Skin epidermis (tissue), 12 donors: ENCODE measurements at regions not wholly inside any gene's neighbourhood (a gene's known extent, or its start where the extent isn't known, plus 50 kb on each side); places are given as distances from the start of the nearest gene placed in this dataset.
"Not testable (repeated sequence)": the region's sequence is repeated elsewhere in the genome, so short reads cannot be mapped to it uniquely, and the experiment has no call there.

ENCODE experiments used
- H3K27ac ChIP-seq, 21 experiments: fragments of 200-600 bp; sonication (generic) in 11 of 21; one replicate each; pipeline ENCODE4 v1.5.0; 2020; ENCODE audit warnings: mild to moderate bottlenecking in 3 of 21, inconsistent platforms in 2 of 21, moderate library complexity in 2 of 21
- H3K4me3 ChIP-seq, 7 experiments: fragments of 200-600 bp; sonication (generic) in 2 of 7; one replicate each; pipeline ENCODE4 v1.5.0; 2020; ENCODE audit warnings: inconsistent platforms in 2 of 7, mild to moderate bottlenecking in 2 of 7, moderate library complexity in 1 of 7

- no peak overlapping the region for H3K4me3 ChIP-seq
- H3K27ac ChIP-seq: no peak overlapping the region
Measured at GRCh38 chr6:79396625-79397024, 140.6 kb downstream of the LCA5 start.

DNA sequence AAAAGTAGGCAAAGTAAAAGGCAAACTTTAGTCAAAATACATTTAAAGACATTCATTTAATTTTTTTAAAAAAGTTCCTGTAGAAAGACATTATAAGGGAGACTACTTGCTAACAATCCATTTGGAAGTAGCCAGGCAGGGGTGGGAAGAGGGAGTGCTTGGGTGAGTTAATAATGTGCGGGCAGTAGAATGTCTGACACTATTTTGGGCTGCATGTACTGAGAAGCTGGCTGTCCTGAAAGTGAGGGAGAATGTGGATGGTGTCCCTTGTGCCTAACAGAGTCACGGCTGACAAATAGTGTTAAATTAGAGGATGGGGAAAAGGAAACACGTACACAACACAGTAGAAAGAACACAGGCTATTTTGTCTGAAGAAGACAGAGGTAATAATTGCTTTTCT, 142.5 kb downstream of the LCA5 start:
- Histone ChIP-seq H3K27ac (no peak overlapping the region), H3K4me3 (no peak overlapping the region)

DNA sequence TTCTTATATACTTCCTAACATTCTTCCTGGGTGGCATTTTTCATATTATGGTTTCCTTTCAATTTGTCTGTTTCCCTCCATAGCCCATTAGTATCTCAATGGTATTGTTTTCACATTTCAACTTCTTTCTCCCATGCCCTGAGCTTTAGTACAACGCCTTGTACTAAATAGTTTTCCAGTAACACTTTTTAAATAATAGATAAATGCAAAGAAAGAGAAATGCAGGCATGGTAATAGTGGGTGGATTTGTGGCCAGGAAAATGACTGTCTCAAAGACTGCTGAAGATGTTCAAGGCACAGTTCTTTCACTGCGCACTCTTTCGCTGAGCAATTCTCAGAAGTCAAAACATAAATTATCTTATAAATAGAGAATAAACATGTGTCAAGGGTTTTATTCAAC, 145.1 kb downstream of the LCA5 start:
- Histone ChIP-seq H3K27ac (no peak overlapping the region), H3K4me3 (no peak overlapping the region)

- H3K27ac ChIP-seq: no peak overlapping the region
- no peak overlapping the region for H3K4me3 ChIP-seq
Measured at GRCh38 chr6:79391480-79391879, 145.8 kb downstream of the LCA5 start.

DNA sequence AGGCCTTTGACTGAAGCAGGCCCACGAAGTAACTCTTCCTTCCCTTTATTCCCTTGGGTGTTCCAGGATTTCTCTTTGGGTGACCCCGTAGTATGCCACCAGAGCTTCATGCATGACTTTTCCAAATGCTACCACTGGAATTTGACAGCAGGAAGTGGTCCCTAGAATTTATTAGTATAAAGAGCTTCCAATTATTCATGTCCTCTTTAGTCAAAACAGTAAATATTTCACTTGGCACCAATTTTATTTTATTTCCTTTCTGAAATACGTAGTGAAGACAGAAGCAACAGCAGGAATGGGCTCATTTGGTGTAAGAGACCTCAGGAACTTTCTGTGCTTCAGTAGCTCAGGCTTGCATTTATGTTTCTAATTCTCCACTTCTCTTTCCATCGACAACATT, 151.3 kb downstream of the LCA5 start:
- Histone ChIP-seq H3K4me3 (no peak overlapping the region), H3K27ac (no peak overlapping the region)

GRCh38 chr6:79385333-79385732, 150.9 kb upstream of the HMGN3 start:
- no peak overlapping the region for H3K4me3 ChIP-seq

DNA sequence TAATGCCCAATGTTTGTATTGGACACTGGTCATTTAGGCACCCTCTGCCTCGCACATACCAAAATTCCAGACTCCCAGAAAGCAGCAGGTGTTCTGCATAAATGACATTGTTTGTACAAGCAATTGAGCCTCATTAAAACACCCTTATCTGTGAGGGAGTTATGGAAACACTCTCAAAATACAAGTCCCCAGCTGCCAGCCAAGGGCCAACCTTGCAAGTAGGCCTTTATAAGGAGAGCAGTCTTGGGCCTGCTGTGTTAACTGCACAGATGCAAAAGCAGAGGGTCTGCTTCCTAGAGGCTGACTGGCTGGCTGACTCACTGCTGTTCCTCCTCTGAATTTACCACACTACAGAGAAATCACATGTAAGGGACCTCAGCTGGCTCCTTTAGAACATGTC, 150.4 kb upstream of the HMGN3 start:
- Histone ChIP-seq H3K4me3 (no peak overlapping the region), H3K27ac (no peak overlapping the region)

More at GRCh38 chr6:79385333-79385732, 150.9 kb upstream of the HMGN3 start:
- no peak overlapping the region for H3K27ac ChIP-seq

- H3K27ac ChIP-seq: no peak overlapping the region
- no peak overlapping the region for H3K4me3 ChIP-seq
Measured at GRCh38 chr6:79378957-79379356, 144.5 kb upstream of the HMGN3 start.

GRCh38 chr6:79377888-79378348, 143.4 kb upstream of the HMGN3 start:
- Histone ChIP-seq H3K4me3 (no peak overlapping the region), H3K27ac (peak overlapping the region in 1 of 21 experiments; percentile 24)

GRCh38 chr6:79377047-79377446, 142.6 kb upstream of the HMGN3 start:
- H3K4me3 ChIP-seq: no peak overlapping the region
- H3K27ac ChIP-seq: no peak overlapping the region

DNA sequence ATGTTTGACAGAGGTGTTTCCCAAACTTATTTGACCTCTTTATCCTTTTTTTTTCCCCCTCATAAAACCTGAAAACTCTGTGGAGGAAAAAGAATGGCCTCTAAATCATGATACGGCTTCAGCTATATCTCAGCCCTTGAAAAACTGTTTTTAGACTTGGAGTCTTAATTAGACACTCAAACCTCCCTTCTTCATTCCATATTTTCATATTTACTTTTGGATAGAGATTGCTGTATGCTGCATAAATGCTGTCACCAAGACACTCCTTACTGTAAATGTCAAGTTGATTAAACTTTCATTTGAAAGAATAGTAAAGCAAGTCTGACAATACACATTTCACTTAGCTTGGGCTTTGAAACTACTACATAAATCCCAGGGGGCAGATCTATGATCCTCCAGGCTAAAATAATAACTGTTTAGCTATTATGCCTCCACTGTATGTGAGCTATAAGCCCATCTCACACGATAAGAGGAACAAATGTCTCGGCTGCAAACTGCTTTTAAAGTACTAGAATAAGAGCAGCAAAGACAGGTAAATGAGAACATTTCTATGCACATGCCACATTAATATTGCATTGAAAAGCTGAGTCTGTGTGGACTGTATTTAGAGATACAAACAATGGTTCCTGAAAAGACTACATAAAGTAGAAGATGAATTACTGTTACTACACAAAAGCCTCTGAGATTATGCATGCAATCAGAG, 141.3 kb upstream of the HMGN3 start:
- Histone ChIP-seq H3K4me3 (no peak overlapping the region), H3K27ac (no peak overlapping the region)

GRCh38 chr6:79374308-79374707, 139.8 kb upstream of the HMGN3 start:
- Histone ChIP-seq H3K4me3 (no peak overlapping the region), H3K27ac (no peak overlapping the region)

GRCh38 chr6:79373880-79374279, 139.4 kb upstream of the HMGN3 start:
- no peak overlapping the region for H3K27ac ChIP-seq
- H3K4me3 ChIP-seq: no peak overlapping the region

DNA sequence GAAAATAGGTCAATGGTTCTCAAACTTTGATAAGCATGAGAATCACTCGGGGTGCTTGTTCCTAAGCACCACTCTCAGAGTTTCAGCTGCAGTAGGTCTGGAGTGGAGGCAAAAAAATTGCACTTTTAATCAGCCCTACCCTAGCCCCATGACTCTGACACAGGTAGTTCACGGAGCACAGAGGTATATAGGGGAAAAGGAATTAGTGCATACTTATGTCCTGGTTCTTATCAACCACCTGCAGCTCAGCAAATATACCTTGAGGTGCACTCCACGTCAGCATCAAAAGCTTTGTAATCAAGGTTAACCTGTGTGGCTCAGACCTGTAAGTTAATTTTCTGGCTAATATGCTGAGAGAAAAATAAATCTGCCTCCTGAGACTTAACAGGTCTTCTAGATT, 138.8 kb upstream of the HMGN3 start:
- Histone ChIP-seq H3K4me3 (no peak overlapping the region), H3K27ac (no peak overlapping the region)

DNA sequence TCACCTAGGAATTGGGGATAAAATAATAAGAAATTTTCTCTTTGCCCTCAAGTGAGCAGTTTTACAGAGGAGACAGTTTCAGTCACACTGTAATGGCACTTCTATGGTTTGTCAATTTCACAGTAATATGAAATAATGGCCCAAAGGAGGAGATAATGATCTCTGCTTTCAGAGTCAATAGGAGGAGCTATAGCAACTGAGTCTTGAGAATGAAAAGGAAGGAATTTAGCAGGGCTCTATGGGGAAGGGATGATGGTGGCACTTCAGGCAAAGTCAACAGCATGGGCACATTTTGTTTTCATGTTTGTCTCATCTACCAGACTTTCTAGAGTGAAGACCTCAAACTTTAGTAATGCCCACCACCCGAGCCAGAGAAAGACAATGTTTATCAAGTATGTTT, 138.3 kb upstream of the HMGN3 start:
- Histone ChIP-seq H3K4me3 (no peak overlapping the region), H3K27ac (no peak overlapping the region)

DNA sequence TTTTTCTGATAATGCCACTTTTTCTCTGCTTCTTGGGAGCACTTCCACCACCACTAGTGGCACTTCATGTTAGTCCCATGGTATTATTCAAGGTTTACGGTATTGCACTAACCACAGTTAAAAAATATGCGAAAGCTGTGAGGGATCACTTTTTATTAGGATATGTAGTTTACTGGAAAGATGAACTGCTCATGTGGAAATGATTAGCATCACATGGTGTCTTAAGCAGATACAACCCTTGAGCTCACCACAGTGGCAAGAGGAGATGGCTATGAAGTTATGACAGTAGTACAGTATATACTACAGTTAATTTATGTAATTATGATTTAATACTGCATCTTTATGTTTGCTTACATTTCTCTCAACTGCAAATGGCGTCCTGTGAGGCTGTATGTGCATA, 134.5 kb upstream of the HMGN3 start:
- H3K4me3 ChIP-seq: no peak overlapping the region
- H3K27ac ChIP-seq: no peak overlapping the region

- H3K4me3 ChIP-seq, H3K27ac ChIP-seq: not testable (repeated sequence)
Measured at GRCh38 chr6:79363441-79363840, 129.0 kb upstream of the HMGN3 start.

DNA sequence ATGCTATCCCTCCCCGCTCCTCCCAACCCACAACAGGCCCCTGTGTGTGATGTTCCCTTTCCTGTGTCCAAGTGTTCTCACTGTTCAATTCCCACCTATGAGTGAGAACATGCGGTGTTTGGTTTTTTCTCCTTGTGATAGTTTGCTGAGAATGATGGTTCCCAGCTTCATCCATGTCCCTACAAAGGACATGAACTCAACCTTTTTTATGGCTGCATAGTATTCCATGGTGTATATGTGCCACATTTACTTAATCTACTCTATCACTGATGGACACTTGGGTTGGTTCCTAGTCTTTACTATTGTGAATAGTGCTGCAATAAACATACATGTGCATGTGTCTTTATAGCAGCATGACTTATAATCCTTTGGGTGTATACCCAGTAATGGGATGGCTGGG, 126.6 kb upstream of the HMGN3 start:
- not testable (repeated sequence) for H3K4me3 ChIP-seq, H3K27ac ChIP-seq

- Histone ChIP-seq H3K4me3 (no peak overlapping the region), H3K27ac (no peak overlapping the region)
Measured at GRCh38 chr6:79353226-79353625, 118.7 kb upstream of the HMGN3 start.

- no peak overlapping the region for H3K27ac ChIP-seq
- H3K4me3 ChIP-seq: no peak overlapping the region
Measured at GRCh38 chr6:79338493-79338892, 104.0 kb upstream of the HMGN3 start.

DNA sequence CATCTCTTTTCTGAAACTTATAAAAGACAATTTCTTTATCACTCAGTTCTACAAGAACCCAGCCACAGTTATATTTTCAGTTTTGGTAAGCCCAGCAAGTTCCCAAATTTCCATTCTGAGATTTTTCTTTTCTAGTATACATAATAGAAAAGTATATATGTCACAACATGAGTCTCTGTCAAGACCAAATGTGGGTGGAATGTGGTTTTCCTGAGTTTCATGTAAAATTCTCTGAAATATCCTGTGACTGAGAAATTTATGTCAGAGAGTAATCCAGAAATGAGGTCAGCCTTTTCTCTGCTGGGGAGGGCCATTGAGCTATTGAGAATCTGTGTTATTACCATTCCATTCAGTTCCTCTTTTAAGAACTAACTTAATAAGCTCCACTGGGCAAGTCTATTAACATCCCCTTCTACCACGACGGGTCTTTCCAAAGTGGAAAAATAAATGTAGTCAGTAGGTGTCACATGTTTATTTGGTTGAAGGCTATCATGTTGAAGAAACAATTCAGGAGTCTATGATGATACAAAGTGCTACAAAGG, 100.7 kb upstream of the HMGN3 start:
- H3K27ac ChIP-seq: peak overlapping the region in 3 of 21 experiments; percentile 2 to 18 (median 4)
- no peak overlapping the region for H3K4me3 ChIP-seq

DNA sequence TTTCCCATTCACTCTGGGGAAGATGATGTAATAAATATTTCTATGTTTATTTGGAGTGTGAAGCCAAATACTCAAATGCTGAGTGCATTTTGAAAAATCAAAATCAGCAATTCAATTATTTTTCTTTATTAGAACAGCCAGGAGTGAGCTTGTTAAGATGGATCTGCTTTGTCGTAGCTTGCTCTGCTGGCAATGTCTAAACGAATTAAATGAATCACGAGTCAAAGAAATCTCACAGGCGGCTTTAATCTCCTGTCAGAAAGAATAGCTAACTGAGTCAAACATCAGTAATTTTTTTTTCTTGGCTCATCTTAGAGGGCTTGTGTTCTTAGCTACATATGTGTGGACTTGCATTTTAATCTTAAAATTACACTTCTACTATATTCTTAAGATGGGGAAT, 100.2 kb upstream of the HMGN3 start:
- H3K27ac ChIP-seq: peak overlapping the region in 3 of 21 experiments; percentile 2 to 18 (median 4)
- H3K4me3 ChIP-seq: no peak overlapping the region
